SU-DHL-6 (cell line): ENCODE measurements at regions not wholly inside any gene's neighbourhood (a gene's known extent, or its start where the extent isn't known, plus 50 kb on each side); places are given as distances from the start of the nearest gene placed in this dataset.

Source experiments
- H2AFZ ChIP-seq: fragments of 200-600 bp; sonication (generic); 2 replicates; pipeline ENCODE4 v1.6.1; 2014; ENCODE audit warnings: low read depth, mild to moderate bottlenecking, moderate library complexity, mixed read lengths, antibody characterized with exemption, low read length; ENCODE audit not compliant: severe bottlenecking
- H3F3A ChIP-seq: fragments of 200-600 bp; shearing (Covaris generic); 2 replicates; pipeline ENCODE4 v1.6.0; 2016; ENCODE audit warnings: antibody characterized with exemption, mild to moderate bottlenecking; ENCODE audit not compliant: insufficient read depth
- H3K27ac ChIP-seq: fragments of 200-600 bp; sonication (generic); 2 replicates; pipeline ENCODE4 v1.5.1; 2016; ENCODE audit warnings: low read depth, mild to moderate bottlenecking, low read length, moderate library complexity, mixed read lengths
- H3K27me3 ChIP-seq: fragments of 200-600 bp; sonication (generic), shearing (Covaris generic); 2 replicates; pipeline ENCODE4 v1.6.0; 2014; ENCODE audit warnings: mild to moderate bottlenecking, low read length
- H3K36me3 ChIP-seq: fragments of 200-600 bp; sonication (generic); 2 replicates; pipeline ENCODE4 v1.6.1; 2014; ENCODE audit warnings: mild to moderate bottlenecking, low read length, mixed read lengths
- H3K4me2 ChIP-seq: fragments of 300-600, 200-600 bp; shearing (Covaris generic), sonication (generic); 2 replicates; pipeline ENCODE4 v1.6.0; 2014; ENCODE audit warnings: low read length, low read depth, mild to moderate bottlenecking; ENCODE audit not compliant: poor library complexity, severe bottlenecking
- H3K4me3 ChIP-seq: fragments of 200-600 bp; sonication (generic); 2 replicates; pipeline ENCODE4 v1.5.1; 2014; ENCODE audit warnings: antibody characterized with exemption, low read length, mild to moderate bottlenecking, mixed read lengths; ENCODE audit not compliant: insufficient read depth, poor library complexity, severe bottlenecking
- H3K79me2 ChIP-seq: fragments of 200-600 bp; sonication (generic); 2 replicates; pipeline ENCODE4 v1.6.1; 2014; ENCODE audit warnings: mild to moderate bottlenecking, low read length, moderate library complexity; ENCODE audit not compliant: insufficient read depth
- H3K9ac ChIP-seq: fragments of 200-600 bp; sonication (generic); 2 replicates; pipeline ENCODE4 v1.7.0; 2014; ENCODE audit warnings: mild to moderate bottlenecking, low read length
- H3K9me2 ChIP-seq: fragments of 200-600 bp; sonication (generic); replicated peaks from 2 replicates; pipeline ENCODE4 v1.6.1; 2014; ENCODE audit warnings: low read length; ENCODE audit not compliant: insufficient read depth
- H3K9me3 ChIP-seq: fragments of 200-600 bp; sonication (generic); 2 replicates; pipeline ENCODE4 v1.6.1; 2014; ENCODE audit warnings: low read length, mixed read lengths; ENCODE audit not compliant: insufficient read depth
- H4K20me1 ChIP-seq: fragments of 200-600 bp; sonication (generic); 2 replicates; pipeline ENCODE4 v1.6.1; 2014; ENCODE audit warnings: low read depth, mild to moderate bottlenecking, antibody characterized with exemption, low read length, moderate library complexity, mixed read lengths
- CTCF ChIP-seq: fragments of 200-600 bp; sonication (generic); IDR thresholded peaks from one replicate; pipeline ENCODE4 v1.5.1; 2017; ENCODE audit warnings: antibody characterized with exemption, mild to moderate bottlenecking, low read length, moderate library complexity; ENCODE audit not compliant: insufficient read depth, poor library complexity, severe bottlenecking
- EZH2phosphoT487 ChIP-seq: fragments of 200-600 bp; sonication (generic), shearing (Covaris generic); conservative IDR thresholded peaks from 2 replicates; pipeline ENCODE4 v1.6.1; 2018; ENCODE audit warnings: mild to moderate bottlenecking, antibody characterized with exemption, low read length, moderate library complexity, mixed read lengths

GRCh38 chr20:52921340-52921739, 50.8 kb upstream of the TSHZ2 start:
- Histone ChIP-seq H3K9me2 (no peaks in the 10 kb centered on the region), H3K27ac (no peak overlapping the region)

GRCh38 chr20:52918311-52918710, 53.8 kb upstream of the TSHZ2 start:
- TF ChIP-seq EZH2phosphoT487 (no peak), CTCF (no peak)
- Histone ChIP-seq H3K79me2 (no peaks in the 10 kb centered on the region), H3K36me3 (no peaks in the 10 kb centered on the region), H4K20me1 (no peaks in the 10 kb centered on the region), H3K4me3 (no peak overlapping the region), H3K4me2 (no peak overlapping the region), H3F3A (no peaks in the 10 kb centered on the region), H3K9ac (no peak overlapping the region), H2AFZ (no peak overlapping the region), H3K27ac (no peak overlapping the region), H3K9me2 (no peaks in the 10 kb centered on the region), H3K27me3 (no peaks in the 10 kb centered on the region), H3K9me3 (peaks cover 12% of the 10 kb centered on the region; the same call in 1 of the 2 replicates)

More at GRCh38 chr20:52921340-52921739, 50.8 kb upstream of the TSHZ2 start:
- Histone ChIP-seq H2AFZ (no peak overlapping the region), H4K20me1 (no peaks in the 10 kb centered on the region), H3F3A (no peaks in the 10 kb centered on the region), H3K79me2 (no peaks in the 10 kb centered on the region), H3K36me3 (no peaks in the 10 kb centered on the region), H3K4me2 (no peak overlapping the region), H3K9ac (no peak overlapping the region), H3K4me3 (no peak overlapping the region), H3K9me3 (no peaks in the 10 kb centered on the region), H3K27me3 (no peaks in the 10 kb centered on the region)
- TF ChIP-seq CTCF (no peak), EZH2phosphoT487 (no peak)

GRCh38 chr20:52915564-52915963, 56.6 kb upstream of the TSHZ2 start:
- Histone ChIP-seq H3K36me3 (no peaks in the 10 kb centered on the region), H2AFZ (no peak overlapping the region), H4K20me1 (no peaks in the 10 kb centered on the region), H3K79me2 (no peaks in the 10 kb centered on the region), H3K4me2 (no peak overlapping the region), H3K27ac (no peak overlapping the region), H3K9me2 (no peaks in the 10 kb centered on the region), H3K9me3 (peaks cover 12% of the 10 kb centered on the region; the same call in 1 of the 2 replicates), H3F3A (no peaks in the 10 kb centered on the region), H3K4me3 (no peak overlapping the region), H3K9ac (no peak overlapping the region), H3K27me3 (no peaks in the 10 kb centered on the region)
- TF ChIP-seq CTCF, result no peak

GRCh38 chr20:52914870-52915269, 57.3 kb upstream of the TSHZ2 start:
- Histone ChIP-seq H3K9me3 (peaks cover 12% of the 10 kb centered on the region; the same call in 1 of the 2 replicates), H3K9ac (no peak overlapping the region), H3K4me2 (no peak overlapping the region), H4K20me1 (no peaks in the 10 kb centered on the region), H2AFZ (no peak overlapping the region), H3F3A (no peaks in the 10 kb centered on the region), H3K4me3 (no peak overlapping the region), H3K27ac (no peak overlapping the region), H3K36me3 (no peaks in the 10 kb centered on the region), H3K9me2 (no peaks in the 10 kb centered on the region), H3K79me2 (no peaks in the 10 kb centered on the region), H3K27me3 (no peaks in the 10 kb centered on the region)
- no peak for TF ChIP-seq EZH2phosphoT487
- no peak for TF ChIP-seq CTCF
